ENCODE measurements at regions not wholly inside any gene's neighbourhood (a gene's known extent, or its start where the extent isn't known, plus 50 kb on each side); places are given as distances from the start of the nearest gene placed in this dataset.
"Not testable (repeated sequence)": the region's sequence is repeated elsewhere in the genome, so short reads cannot be mapped to it uniquely, and the experiment has no call there.

DNA sequence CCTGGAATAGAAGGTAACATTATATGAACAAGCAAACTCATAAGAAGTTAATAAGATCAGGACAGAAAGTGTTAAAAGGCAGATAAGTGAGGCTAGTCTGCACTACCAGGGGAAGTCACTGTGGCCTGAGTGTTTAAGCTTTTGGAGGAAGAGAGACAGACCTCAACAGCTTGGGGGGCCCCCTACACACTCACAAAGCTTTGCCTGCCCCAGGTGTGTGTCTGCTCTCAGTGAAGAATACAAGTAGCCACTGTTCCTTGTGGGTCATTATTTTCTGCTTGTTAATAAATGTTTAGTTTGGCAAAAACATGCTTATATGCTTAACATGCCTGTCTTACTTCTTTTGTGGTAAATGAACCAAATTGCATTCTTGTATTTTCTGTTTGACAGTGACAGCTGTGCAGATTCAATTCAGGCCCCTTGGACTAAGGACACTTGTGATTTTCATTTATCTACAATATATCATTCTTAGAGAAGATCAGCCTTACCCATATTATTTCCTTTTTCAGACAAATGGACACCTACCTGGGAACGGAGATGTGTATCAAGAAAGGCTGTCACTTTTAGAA lies 50.7 kb upstream of the C12orf71 start:
- DNase-seq (ENCODE audit: low read depth in 4 of 4, low spot score in 2 of 4): no peak

DNA sequence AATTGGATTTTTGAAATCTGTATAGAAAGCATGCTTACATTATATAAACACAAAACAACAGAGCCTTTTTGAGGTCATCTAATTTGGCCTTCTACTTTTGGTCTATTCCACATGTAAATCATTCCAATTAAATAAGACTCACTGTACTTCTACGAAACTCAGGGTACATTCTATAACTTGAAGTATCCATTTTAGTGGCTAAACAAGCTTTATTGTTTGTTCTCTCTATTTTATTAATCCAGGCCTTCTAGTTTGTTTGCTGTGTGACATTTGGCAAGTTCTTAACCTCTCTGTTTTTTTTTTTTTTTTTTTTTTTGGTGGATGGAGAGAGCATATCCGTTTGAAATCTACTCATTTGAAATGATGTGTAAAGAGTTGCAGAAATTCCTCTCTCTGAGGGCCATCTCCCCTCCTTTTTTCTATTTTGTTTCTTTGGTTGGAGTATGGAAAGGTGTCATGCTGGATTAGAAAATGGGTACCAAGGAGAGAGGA lies 58.1 kb upstream of the C12orf71 start:
- no peak for DNase-seq (ENCODE audit: low read depth in 4 of 4, low spot score in 2 of 4)

DNA sequence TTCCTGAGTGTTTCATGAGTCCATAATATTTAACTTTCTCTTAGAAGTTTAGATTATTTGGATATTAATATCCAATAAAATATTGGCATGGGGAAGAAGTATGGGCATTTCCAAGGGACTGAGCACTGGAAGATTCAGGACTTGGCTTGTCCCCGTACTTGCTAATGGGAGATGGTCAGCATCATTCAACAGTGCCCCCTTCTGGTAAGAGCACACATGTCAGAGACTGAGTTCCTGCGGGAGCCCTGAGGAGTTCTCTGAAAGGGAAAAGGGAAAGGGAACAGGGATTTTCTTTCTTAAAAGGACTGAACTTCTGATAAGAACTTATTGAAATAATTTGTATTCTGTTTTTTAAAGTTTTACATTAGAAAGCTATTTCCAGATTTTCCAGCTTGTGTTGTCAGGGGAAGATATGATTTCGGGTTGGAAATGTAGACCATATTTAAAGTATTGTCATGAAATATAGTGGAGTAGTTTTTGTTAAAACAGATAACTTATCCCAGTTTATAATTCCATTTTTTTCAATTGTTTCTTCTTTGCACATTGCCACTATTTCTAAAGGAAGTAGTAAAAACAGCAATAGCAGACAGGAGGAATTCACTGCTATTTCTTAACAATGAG lies 59.8 kb upstream of the C12orf71 start:
- DNase-seq (ENCODE audit: low read depth in 4 of 4, low spot score in 2 of 4): peak; percentile 42 to 66 (median 48)

DNA sequence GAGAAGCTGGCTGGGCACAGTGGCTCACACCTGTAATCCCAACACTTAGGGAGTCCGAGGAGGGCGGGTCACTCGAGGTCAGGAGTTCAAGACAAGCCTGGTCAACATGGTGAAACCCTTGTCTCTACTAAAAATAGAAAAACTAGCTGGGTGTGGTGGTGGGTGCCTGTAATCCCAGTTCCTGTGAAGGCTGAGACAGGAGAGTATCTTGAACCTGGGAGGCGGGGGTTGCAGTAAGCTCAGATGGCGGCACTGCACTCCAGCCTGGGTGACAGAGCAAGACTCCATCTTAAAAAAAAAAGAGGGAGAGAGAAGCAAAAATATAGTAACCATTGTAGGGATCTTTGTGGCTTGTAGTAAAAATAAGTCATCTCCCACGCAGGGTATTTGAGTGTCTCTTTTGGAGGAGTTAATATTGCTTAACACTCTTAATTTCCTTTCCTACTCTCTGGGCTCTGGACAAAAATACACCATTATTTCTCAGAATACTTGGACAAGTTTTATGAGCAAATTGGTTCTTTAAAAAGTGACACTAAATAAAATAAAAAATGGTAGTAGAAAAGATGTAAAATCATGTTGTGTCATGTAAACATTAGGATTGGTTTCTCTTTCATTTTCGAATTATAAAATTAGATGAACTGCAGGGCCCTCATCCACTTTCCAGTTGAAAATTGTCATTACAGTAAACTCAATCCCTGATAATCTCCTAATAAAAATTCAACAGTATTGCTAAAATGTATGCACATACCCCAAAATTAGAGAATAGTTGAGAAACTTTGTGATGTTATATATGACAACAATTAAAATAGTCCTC lies 61.1 kb upstream of the C12orf71 start:
- no peak for DNase-seq (ENCODE audit: low read depth in 4 of 4, low spot score in 2 of 4)

DNA sequence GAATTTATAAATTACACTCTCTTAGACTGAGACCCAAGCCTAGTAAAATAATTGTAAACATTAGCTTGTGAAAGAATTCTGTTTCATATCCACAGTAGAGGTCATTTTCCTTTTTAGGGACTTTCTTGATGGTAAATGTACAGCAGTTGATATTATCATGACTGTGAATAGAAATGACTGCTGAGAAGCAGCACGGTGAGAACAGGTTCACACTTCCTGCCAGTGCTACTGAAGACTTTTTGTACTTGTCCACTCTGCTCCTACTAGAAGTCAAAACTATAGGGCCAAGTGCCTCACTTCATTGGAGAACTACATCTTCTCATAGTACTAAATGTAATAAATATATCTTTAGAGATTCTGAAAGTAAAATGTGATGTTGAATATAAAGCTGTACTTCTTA lies 63.3 kb upstream of the C12orf71 start:
- DNase-seq (ENCODE audit: low read depth in 4 of 4, low spot score in 2 of 4): not testable (repeated sequence)

DNA sequence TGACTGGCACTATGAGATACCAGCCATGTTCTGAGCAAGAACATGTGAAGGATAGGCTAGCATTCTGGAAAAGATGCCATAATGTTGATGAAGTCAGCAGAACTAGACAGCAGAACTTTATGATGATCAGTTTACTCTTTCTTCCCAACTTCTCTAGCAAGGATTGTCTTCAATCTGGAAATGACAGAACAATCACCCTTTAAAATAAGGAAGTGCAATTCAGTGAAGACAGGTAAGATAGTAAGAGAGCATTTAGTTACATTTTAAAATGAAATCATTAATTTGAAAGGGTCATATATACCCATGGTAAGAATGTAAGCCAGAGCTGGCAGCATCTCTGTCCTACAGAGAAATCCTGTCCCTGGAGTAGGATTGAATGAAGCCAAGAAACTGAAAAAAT lies 66.0 kb upstream of the C12orf71 start:
- no peak for DNase-seq (ENCODE audit: low read depth in 4 of 4, low spot score in 2 of 4)

DNA sequence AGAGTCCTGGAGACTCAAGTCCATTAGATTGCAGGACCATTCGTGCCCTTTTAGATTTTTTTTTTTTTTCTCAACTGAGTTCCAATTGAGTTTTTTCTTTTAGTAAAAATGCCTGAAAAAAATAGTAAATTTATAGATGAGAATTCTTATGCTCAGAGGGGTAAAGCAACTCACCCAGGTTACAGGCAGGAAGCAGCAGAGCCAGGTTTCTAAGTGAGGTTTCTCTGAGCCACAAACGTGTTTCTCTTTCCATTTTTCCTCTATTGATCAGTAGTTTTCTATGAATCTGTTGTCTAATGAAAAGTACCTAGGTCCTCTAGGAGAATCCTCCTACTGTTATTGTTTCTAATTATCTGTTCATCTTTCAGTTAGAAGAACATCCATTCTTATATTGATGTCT lies 66.4 kb upstream of the C12orf71 start:
- DNase-seq (ENCODE audit: low read depth in 4 of 4, low spot score in 2 of 4): no peak

DNA sequence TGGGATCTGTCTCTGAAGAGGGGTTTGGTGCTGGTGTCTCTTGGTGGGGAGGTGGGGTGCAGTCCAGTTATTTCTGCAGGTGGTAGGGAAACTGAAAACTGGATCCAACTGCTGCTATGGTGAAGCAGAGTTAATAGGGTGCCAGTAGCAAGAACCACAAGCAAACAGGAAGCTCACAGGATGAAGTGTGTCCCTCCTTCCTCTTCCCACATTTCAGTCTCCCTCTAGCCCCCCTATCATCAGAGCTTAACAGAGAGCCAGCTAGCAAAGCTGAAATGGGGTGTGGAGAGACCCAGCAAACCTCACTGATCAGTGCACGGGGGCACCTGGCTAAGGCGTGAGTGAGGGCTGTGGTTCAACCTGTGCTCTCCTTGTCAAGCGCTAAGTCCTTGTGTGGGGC lies 69.1 kb upstream of the C12orf71 start:
- no peak for DNase-seq (ENCODE audit: low read depth in 4 of 4, low spot score in 2 of 4)

DNA sequence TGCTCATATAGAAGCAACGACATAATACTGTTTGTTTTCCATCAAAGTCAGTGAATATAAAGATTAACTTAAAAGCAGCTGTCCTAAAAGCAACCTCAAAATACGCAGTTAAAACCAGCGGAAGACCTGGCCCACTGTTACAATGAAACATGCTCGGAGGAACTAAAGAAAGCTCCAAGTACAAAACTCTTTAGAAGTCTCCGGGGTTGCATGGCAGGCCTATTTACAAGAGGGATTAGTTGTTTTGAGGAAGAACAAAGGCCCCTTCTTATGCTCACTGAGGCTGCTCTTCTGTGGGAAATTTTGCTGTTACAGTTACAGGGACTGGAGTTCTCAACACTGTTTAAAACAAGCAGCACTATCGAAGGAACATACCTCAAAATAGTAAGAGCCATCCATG lies 75.9 kb upstream of the C12orf71 start:
- DNase-seq (ENCODE audit: low read depth in 4 of 4, low spot score in 2 of 4): no peak

DNA sequence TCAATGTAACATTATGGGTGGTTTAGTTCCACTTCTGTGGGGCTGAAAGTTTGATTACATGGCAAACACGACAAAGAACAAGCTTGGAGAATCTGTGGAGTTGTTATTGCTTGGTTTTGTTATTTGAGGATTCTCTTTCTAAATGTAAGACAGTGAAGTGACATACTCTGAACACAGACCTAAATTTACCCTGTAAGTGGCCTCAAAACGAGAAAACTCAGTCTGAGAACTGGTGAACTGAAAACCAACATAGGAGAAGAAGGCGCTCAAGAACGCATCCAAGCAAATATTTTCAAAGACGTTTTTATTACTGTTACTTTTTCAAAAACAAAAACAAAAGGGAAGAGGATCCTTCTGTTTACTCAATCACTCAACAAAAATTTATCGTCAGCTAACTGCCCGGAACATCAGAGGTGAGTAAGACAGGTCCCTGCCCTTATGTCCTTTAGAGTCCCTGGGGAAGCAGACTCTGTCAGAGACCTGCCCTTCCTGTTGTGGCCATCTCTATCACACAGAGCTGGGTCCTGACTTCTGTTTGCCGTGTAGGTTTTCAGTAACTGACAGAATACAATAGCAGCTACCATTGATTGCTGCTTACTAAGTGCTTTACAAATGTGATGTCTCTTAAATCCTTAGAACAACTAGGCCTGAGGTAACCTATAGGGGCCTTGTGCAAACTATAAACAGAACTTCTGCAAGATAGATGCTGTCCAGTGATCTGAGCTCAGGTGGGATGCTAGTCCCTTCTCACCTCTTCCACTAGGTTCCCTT lies 79.3 kb upstream of the C12orf71 start:
- no peak for DNase-seq (ENCODE audit: low read depth in 4 of 4, low spot score in 2 of 4)

DNA sequence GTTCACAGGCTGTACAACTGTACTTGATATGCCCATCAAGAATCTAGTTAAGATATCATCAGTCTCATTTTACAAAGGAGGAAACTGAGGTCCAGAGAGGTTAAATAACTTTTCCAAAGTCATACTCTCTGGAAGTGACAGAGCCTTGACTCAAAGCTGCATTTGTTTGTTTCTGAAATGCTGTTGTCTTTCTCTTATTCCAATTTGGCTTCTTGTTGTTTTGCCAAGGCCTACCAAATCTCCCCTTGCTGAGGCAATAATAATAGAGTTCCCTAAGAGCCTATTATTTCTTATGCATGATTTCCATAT lies 79.8 kb upstream of the C12orf71 start:
- no peak for DNase-seq (ENCODE audit: low read depth in 4 of 4, low spot score in 2 of 4)

DNA sequence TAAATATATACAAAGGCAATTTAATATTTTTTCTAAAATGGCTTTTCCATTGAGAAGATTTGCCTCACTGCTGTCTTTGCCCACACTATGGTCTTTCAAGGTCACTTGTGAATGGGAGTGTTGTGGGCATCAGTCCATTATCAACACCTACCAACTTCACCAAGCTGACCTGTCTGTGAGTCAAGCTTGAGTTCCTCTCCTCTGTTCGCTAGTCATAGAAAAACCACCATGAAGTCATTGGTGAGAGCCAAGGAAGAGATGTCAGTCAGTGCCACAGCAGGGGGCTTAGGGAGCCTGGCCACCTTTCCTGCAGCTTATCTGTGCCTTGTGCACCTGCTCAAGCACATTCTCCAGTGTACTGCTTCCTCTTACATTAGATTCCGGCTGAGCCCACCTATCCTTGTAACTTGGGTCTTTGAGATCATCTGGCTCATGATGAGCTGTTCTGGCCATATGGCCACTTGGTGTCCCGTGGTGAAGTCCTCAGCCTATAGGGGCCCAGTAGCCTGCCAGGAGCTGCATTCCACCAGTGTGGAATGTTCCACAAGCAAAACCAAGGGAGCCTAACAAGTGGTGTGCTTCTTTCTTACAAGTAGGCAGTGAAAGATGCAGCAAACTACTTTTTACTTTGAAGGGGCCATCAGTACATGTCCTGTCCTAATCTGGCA lies 80.8 kb upstream of the C12orf71 start:
- no peak for DNase-seq (ENCODE audit: low read depth in 4 of 4, low spot score in 2 of 4)

DNA sequence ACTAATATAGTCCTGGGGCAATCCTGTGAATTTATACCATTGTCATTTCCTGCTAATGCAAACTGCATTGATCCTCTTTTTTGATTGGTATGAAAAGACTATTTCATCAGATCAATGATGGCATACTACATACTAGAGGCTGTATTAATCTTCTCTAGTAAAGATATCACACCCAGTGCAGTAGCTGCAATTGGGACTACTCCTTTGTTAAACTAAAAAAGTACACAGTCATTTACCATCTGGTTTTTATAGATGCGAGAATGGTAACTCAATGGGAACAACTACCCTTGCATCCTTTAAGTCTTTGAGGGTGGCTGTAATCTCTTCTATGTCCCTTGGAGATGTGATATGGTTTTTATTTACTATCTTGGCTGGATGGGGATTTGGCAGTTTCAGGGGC lies 80.2 kb upstream of the STK38L start:
- no peak for DNase-seq (ENCODE audit: low read depth in 4 of 4, low spot score in 2 of 4)

DNA sequence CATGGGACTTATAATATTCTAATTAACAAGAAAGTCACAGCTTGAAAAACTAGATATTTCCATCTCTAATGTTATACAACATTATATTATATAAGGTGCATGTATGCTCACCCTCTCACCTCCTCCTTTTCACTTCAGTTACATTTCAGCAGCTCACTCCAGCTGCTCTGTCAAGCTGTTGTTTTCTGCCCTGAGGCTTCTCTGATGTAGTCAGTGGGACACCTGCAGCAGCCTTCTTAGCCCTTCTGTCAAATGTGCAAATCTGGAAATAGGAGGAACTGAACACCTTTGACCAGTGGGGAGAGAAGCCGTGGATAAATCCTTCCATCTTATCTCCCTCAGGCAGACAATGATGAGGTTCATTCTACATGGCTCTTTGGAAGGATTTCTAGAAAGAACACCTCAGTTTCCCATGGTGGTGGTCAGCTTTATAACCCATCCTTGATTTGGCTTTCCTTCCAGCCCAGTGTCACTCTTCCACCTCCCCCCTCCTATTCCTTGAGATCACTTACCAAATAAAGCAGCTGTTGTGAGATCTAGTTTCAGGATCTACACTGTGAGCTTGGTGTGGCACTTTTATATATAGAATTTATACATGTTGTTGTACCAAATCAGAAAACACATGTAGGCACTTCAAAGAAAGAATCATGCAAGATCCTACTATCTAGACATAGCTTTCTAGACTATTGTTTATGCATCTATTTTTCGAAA lies 79.6 kb upstream of the STK38L start:
- DNase-seq (ENCODE audit: low read depth in 4 of 4, low spot score in 2 of 4): no peak

DNA sequence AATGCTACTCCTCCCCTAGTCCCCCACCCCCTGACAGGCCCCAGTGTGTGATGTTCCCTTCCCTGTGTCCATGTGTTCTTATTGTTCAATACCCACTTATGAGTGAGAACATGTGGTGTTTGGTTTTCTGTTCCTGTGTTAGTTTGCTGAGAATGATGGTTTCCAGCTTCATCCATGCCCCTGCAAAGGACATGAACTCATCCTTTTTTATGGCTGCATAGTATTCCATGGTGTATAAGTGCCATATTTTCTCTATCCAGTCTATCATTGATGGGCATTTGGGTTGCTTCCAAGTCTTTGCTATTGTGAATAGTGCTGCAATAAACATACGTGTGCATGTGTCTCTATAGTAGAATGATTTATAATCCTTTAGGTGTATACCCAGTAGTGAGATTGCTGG lies 78.1 kb upstream of the STK38L start:
- DNase-seq (ENCODE audit: low read depth in 4 of 4, low spot score in 2 of 4): not testable (repeated sequence)

DNA sequence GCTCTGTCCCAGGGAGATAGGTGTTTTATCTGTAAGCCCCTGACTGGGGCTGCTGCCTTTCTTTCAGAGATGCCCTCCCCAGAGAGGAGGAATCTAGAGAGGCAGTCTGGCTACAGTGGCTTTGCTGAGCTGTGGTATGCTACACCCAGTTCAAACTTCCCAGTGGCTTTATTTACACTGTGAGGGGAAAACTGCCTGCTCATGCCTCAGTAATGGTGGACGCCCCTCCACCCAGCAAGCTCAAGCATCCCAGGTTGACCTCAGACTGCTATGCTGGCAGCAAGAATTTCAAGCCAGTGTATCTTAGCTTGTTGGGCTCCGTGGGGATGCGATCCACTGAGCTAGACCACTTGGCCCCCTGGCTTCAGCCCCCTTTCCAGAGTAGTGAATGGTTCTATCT lies 72.6 kb upstream of the STK38L start:
- DNase-seq (ENCODE audit: low read depth in 4 of 4, low spot score in 2 of 4): not testable (repeated sequence)

DNA sequence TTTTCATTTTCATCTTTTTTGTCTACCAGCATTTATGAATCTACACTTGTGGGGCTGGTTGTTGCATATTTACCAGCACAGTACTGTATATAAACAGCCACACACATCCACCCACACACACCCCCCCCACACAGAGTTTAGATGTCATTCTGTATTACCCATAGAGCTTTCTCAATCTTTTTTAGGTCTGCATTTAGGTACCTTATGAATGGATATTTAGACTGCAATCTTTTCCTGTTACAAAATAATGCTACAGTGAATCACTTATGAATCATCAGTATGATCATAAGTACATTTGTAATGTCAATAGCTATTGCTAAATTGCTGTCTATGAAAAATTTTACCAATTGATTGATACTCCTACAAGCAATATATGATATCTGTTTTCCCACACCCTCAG lies 67.3 kb upstream of the STK38L start:
- no peak for DNase-seq (ENCODE audit: low read depth in 4 of 4, low spot score in 2 of 4)

DNA sequence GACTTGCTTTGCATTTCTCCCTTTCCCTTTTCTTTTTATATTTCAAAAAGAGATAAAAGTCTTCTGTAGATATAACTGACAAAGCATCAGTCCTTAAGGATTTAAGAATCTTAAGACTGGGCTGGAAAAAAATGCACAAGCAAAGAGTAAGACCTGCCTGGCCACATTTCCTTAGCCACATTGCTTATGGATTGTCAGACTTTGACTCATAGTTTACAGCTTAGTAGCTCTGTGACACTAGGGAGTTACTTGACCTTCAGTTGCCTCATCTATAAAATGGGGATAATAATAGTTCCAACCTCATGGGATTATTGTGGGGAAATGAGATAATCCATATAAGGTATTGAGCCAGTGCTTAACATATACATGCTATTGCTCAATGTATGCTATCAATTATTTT lies 66.4 kb upstream of the STK38L start:
- DNase-seq (ENCODE audit: low read depth in 4 of 4, low spot score in 2 of 4): no peak

DNA sequence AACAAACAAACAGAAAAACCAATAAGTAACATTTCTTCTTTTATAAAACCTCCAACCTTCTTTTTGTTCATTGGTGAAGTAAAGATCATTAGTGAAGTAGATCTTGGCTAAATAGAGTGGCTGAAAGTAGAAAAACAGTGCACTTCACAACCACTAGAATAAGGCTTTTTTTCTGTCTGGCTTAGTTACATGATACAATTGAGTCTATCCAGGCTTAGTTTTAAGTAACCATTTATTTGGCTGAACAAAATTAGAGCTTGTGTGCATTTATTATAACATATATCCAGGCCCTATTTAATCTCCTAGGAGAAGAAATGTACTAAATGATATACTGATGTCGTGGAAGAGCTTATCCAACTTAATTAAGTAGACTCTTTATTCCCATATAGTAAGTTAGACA lies 65.8 kb upstream of the STK38L start:
- DNase-seq (ENCODE audit: low read depth in 4 of 4, low spot score in 2 of 4): no peak

DNA sequence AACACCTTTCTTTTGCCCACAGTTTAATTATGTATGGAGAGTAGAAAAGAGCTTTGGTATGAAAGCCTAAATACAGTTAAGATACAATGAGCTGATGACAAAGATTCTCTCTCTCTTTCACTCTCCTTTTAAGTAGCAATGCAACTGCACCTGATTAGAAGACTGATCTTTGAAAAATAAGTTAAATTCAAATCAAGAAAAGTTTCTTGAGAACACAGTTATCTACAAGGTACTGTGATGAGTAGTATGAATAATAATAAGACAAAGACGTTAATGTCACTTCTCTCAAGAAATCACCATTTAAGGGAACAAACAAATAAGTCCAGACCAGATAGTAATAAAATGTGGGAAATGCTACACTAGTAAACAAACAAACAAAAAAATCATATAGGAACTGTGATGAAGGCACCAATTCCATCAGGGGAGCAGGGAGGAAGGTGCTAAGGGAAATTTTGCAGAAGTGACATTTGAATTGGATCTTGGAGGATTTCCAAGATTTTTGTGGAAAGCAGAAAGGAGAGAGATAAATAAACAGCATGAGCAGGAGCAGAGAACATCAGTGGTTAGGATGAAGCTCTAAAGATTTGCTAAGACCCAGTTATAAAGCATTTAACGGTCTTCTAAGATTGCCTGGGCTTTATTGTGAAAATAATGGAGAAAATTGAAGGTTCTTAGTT lies 65.2 kb upstream of the STK38L start:
- no peak for DNase-seq (ENCODE audit: low read depth in 4 of 4, low spot score in 2 of 4)

All from left renal cortex interstitium (tissue), 4 donors.